ENCODE measurements at regions not wholly inside any gene's neighbourhood (a gene's known extent, or its start where the extent isn't known, plus 50 kb on each side); places are given as distances from the start of the nearest gene placed in this dataset.

DNA sequence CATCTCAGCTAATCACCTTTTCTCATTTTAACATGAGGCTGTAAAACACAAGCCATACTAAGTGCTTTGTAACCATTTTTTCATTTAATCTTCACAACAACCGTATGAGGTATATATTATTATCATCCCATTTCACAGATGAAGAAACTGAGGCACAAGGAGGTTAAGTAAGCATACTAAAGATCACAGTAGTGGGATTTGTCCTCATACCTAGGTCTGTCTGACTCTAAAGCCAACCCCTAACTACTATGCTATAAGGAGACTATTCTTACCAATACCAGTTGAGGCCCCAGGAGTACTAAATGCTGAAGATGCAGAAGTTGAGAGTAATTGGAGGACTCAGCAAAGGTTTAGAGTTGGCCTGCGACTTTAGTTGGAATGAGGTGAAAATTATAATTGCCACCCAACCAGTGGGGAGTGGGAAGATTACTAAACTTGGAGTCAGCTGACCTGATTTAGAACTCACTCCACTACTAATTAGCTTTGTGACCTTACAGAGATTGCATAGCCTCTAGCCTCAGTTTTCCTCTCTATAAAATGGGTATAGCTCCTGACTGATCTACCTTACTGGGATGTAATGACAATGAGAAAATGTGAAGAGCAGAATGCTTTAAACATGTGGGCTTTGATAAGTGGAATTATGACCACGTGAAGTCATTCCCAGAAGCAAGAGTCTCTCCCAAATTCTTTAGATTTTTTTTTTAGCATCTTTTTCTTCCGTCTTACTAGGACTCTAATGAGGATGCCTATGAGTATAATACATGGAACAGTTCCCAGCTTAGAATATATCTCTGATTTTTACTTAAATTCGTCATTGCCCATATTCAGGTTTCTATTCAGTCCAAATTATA is 85.8 kb upstream of the IPO9 start:
- Histone ChIP-seq H3K9ac (no peak overlapping the region), H4K20me1 (peaks cover 27 to 100% (median 74%) of the 10 kb centered on the region in 11 experiments; a peak in 20 of 22 replicates), H3K9me3 (replicated peaks in 1 of 11) (no peaks in the 10 kb centered on the region), H3K36me3 (peaks cover 3 to 72% (median 51%) of the 10 kb centered on the region in 11 experiments; a peak in 21 of 22 replicates), H3K27me3 (no peaks in the 10 kb centered on the region), H3K4me1 (peaks cover 39 to 54% (median 45%) of the 10 kb centered on the region in 10 experiments), H3K4me3 (no peak overlapping the region), H3K4me2 (peak overlapping the region in 1 of 11 experiments; percentile 94; a peak in 2 of 22 replicates), H3K27ac (no peak overlapping the region)
- TF ChIP-seq Cebpa-rat (IDR thresholded peaks at IDR 0.05): no peak

DNA sequence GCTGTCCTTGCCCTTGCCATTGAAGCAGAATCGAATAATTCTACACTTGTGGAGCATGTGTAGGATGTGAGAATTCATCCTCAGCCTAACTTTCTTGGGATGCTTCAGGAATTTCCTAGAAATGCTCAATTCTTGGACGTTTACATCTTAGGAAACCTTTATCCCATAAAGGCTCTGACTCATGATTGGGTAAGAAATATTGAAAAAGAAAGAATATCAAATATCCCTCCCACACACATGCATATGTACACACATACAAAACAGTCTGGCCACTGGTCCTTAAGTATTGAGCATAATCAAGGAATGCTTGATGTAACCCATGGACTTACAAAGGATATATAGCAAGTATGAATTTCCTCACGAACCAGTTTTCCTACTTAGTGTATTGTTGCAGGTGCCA is 83.9 kb upstream of the IPO9 start:
- H3K4me1 ChIP-seq: peaks cover 41 to 58% (median 49%) of the 10 kb centered on the region in 10 experiments
- no peak overlapping the region for H3K4me3 ChIP-seq
- TF ChIP-seq Cebpa-rat (IDR thresholded peaks at IDR 0.05): no peak
- no peak overlapping the region for H3K4me2 ChIP-seq
- peaks cover 29 to 100% (median 68%) of the 10 kb centered on the region in 11 experiments; a peak in 19 of 22 replicates for H4K20me1 ChIP-seq
- H3K27ac ChIP-seq: no peak overlapping the region
- H3K9me3 ChIP-seq (replicated peaks in 1 of 11): no peaks in the 10 kb centered on the region
- no peaks in the 10 kb centered on the region for H3K27me3 ChIP-seq
- H3K9ac ChIP-seq: no peak overlapping the region
- H3K36me3 ChIP-seq: peaks cover 3 to 85% (median 55%) of the 10 kb centered on the region in 11 experiments; a peak in 21 of 22 replicates

DNA sequence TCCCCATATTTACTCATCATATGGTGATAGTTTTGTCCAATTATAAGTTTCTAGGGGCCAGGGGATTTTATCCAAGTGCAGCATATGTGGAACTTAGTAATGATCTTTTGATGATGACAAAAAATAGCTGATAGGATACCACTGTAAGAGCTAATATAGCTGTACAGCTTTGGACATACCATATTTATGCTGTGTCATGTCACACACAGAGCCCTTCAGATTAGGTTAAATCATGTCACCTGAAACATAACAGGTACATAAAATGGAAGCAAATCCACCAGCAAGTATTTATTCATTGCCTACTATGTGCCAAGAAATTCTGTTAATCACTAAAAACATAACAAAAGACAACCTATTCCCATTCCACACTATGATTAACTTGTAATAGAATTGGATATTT is 82.8 kb upstream of the IPO9 start:
- peaks cover 25 to 100% (median 64%) of the 10 kb centered on the region in 11 experiments; a peak in 19 of 22 replicates for H4K20me1 ChIP-seq

GRCh38 chr1:201747261-201747660 is 81.7 kb upstream of the IPO9 start:
- H3K36me3 ChIP-seq: peaks cover 3 to 94% (median 55%) of the 10 kb centered on the region in 11 experiments; a peak in 21 of 22 replicates
- H3K27ac ChIP-seq: no peak overlapping the region
- no peak overlapping the region for H3K4me3 ChIP-seq
- H3K27me3 ChIP-seq: no peaks in the 10 kb centered on the region
- peaks cover 14 to 100% (median 54%) of the 10 kb centered on the region in 11 experiments; a peak in 18 of 22 replicates for H4K20me1 ChIP-seq
- H3K4me2 ChIP-seq: 0 out of 22 replicates have a peak overlapping the region, but pooled peaks of 2 of the 11 experiments have one; percentile 63 to 66
- H3K4me1 ChIP-seq: peaks cover 33 to 51% (median 43%) of the 10 kb centered on the region in 10 experiments
- TF ChIP-seq Cebpa-rat (IDR thresholded peaks at IDR 0.05): no peak
- no peaks in the 10 kb centered on the region for H3K9me3 ChIP-seq (replicated peaks in 1 of 11)
- no peak overlapping the region for H3K9ac ChIP-seq

More for the DNA sequence above, 82.8 kb upstream of the IPO9 start:
- H3K9ac ChIP-seq: no peak overlapping the region
- TF ChIP-seq Cebpa-rat (IDR thresholded peaks at IDR 0.05): no peak
- H3K4me3 ChIP-seq: no peak overlapping the region
- peaks cover 43 to 59% (median 49%) of the 10 kb centered on the region in 10 experiments for H3K4me1 ChIP-seq
- peaks cover 3 to 94% (median 55%) of the 10 kb centered on the region in 11 experiments; a peak in 21 of 22 replicates for H3K36me3 ChIP-seq
- no peak overlapping the region for H3K4me2 ChIP-seq
- no peaks in the 10 kb centered on the region for H3K27me3 ChIP-seq
- no peak overlapping the region for H3K27ac ChIP-seq
- no peaks in the 10 kb centered on the region for H3K9me3 ChIP-seq (replicated peaks in 1 of 11)

DNA sequence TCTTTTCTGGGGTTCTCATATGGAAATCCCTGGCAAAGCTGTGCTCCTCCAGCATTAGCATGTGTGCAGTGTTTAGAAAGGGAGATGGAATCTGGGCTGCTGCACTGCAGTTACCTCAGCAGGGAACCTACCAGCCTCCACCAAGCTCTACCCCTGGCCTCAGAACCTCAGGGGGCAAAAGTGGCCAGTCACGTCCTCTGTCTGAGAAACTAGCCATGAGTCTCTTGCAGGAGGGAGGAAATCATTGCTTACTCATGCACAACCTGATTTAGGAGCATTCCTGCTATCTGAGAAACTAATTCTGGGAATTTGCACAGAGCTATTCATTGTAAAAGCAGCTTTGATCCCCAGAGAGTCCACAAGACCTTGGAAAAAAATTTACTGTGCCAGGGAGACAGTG is 80.6 kb upstream of the IPO9 start:
- peak overlapping the region in 9 of 11 experiments; percentile 15 to 75 (median 63); a peak in 14 of 22 replicates for H3K4me2 ChIP-seq
- peaks cover 9 to 100% (median 44%) of the 10 kb centered on the region in 11 experiments; a peak in 18 of 22 replicates for H4K20me1 ChIP-seq
- peak overlapping the region in 4 of 11 experiments; percentile 37 to 44 (median 41); a peak in 7 of 22 replicates for H3K27ac ChIP-seq
- H3K27me3 ChIP-seq: no peaks in the 10 kb centered on the region
- H3K9me3 ChIP-seq (replicated peaks in 1 of 11): no peaks in the 10 kb centered on the region
- H3K4me3 ChIP-seq: no peak overlapping the region
- peaks cover 28 to 48% (median 41%) of the 10 kb centered on the region in 10 experiments for H3K4me1 ChIP-seq
- no peak for TF ChIP-seq Cebpa-rat (IDR thresholded peaks at IDR 0.05)
- no peak overlapping the region; a peak in 1 of 22 replicates for H3K9ac ChIP-seq
- peaks cover 3 to 92% (median 54%) of the 10 kb centered on the region in 11 experiments; a peak in 21 of 22 replicates for H3K36me3 ChIP-seq

- Histone ChIP-seq H4K20me1 (peaks cover 9 to 100% (median 37%) of the 10 kb centered on the region in 11 experiments; a peak in 18 of 22 replicates), H3K4me2 (peak overlapping the region; percentile 13 to 75 (median 38); a peak in 14 of 22 replicates), H3K4me3 (no peak overlapping the region), H3K9me3 (replicated peaks in 1 of 11) (no peaks in the 10 kb centered on the region), H3K4me1 (peaks cover 31 to 53% (median 47%) of the 10 kb centered on the region in 10 experiments), H3K27me3 (no peaks in the 10 kb centered on the region), H3K36me3 (peaks cover 3 to 92% (median 48%) of the 10 kb centered on the region in 11 experiments; a peak in 21 of 22 replicates), H3K9ac (no peak overlapping the region), H3K27ac (peak overlapping the region in 5 of 11 experiments; percentile 37 to 44 (median 41); a peak in 8 of 22 replicates)
- no peak for TF ChIP-seq Cebpa-rat (IDR thresholded peaks at IDR 0.05)
Measured at GRCh38 chr1:201749059-201749690, 79.8 kb upstream of the IPO9 start.

GRCh38 chr1:201750120-201750519 is 78.8 kb upstream of the IPO9 start:
- peaks cover 9 to 96% (median 35%) of the 10 kb centered on the region in 11 experiments; a peak in 18 of 22 replicates for H4K20me1 ChIP-seq
- no peaks in the 10 kb centered on the region for H3K9me3 ChIP-seq (replicated peaks in 1 of 11)
- peaks cover 39 to 62% (median 54%) of the 10 kb centered on the region in 10 experiments for H3K4me1 ChIP-seq
- 0 out of 22 replicates have a peak overlapping the region, but pooled peaks of 1 of the 11 experiments have one; percentile 6 for H3K27ac ChIP-seq
- no peak overlapping the region for H3K9ac ChIP-seq
- no peaks in the 10 kb centered on the region for H3K27me3 ChIP-seq
- H3K4me3 ChIP-seq: no peak overlapping the region
- no peak for TF ChIP-seq Cebpa-rat (IDR thresholded peaks at IDR 0.05)
- peak overlapping the region in 10 of 11 experiments; percentile 2 to 75 (median 41); a peak in 10 of 22 replicates for H3K4me2 ChIP-seq
- peaks cover 0 to 87% (median 39%) of the 10 kb centered on the region in 11 experiments; a peak in 20 of 22 replicates for H3K36me3 ChIP-seq

GRCh38 chr1:201750934-201751333 is 78.0 kb upstream of the IPO9 start:
- Histone ChIP-seq H3K9ac (no peak overlapping the region), H3K4me2 (peak overlapping the region in 9 of 11 experiments; percentile 2 to 66 (median 39); a peak in 11 of 22 replicates), H3K27ac (0 out of 22 replicates have a peak overlapping the region, but pooled peaks of 2 of the 11 experiments have one; percentile 5 to 35), H3K27me3 (no peaks in the 10 kb centered on the region), H3K4me3 (no peak overlapping the region), H3K9me3 (replicated peaks in 1 of 11) (no peaks in the 10 kb centered on the region), H3K36me3 (peaks cover 0 to 79% (median 31%) of the 10 kb centered on the region in 11 experiments; a peak in 19 of 22 replicates), H4K20me1 (peaks cover 9 to 96% (median 33%) of the 10 kb centered on the region in 11 experiments; a peak in 17 of 22 replicates), H3K4me1 (peaks cover 47 to 71% (median 62%) of the 10 kb centered on the region in 10 experiments)
- no peak for TF ChIP-seq Cebpa-rat (IDR thresholded peaks at IDR 0.05)

All from BLaER1 treated with 17β-estradiol and CSF1 and Interleukin-3, amounts not matched to agents 10 nM and 100 nM (cell line).